Ureter (tissue), 1 donor: ENCODE measurements at regions not wholly inside any gene's neighbourhood (a gene's known extent, or its start where the extent isn't known, plus 50 kb on each side); places are given as distances from the start of the nearest gene placed in this dataset.

Experiments
- DNase-seq: peaks from one replicate; pipeline ENCODE4 v3.0.0-alpha.2; 2020; ENCODE audit warnings: low spot score
- donor health status: DM: yes; HTN: yes; CAD: no.

- no peak for DNase-seq
Measured at GRCh38 chr1:81577004-81577697, 223.6 kb upstream of the ADGRL2 start.

DNA sequence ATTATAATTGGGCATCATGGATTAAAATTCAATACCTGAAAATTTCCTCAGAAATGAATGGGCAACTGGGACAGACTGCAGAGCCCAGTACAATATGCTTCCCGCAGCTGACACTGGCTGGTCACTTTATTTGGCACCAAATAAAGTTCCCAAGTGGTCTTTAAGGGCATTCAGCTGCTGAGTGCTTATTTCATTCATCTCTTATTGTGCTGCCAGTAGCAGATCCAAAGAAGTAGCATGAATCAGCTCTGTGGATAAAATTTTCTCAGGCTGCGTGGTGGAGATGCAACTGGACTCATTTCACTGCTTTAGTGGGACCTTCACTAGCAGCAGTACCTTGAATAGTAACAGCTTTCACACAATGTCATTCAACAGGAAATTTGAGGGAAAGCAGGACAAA lies 226.3 kb upstream of the ADGRL2 start:
- no peak for DNase-seq

GRCh38 chr1:81573458-81573857 lies 227.3 kb upstream of the ADGRL2 start:
- DNase-seq: no peak

DNA sequence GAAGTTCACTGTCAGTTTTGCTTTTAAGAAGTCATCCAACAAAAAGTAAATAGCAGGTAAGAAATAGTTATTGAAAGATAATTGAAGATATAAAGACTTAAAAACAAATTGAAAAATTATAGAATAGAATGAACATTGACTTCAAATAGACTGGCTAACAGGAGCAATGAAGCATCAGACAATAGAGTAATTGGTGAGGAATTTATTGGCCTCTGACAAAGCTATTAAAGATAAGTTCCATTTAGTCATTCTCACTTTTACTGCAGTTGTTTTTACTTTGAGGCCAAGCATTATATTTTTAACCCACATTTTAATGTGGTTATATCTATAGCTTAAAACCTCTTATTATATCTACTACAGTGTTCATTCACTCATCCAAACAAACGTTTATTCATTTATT lies 228.8 kb upstream of the ADGRL2 start:
- DNase-seq: no peak

- no peak for DNase-seq
Measured at GRCh38 chr1:81569761-81570160, 231.0 kb upstream of the ADGRL2 start.

DNA sequence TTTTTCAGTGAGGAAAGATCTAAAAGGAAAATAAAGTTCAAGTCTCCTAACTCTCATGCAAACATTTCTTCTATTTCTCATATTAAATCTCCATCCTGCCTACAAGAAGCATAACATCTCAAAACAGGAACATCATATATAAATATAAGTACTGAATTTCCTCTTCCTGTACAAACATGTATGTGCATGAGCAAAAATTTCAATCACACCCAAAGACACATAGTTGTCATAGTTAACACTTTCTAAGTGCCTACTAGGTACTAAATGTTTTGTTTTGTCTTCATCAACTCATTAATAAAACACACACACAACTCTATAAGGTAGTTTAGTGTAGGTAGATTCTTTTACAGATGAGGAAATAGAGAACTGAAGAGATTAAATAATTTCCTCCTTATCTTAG lies 237.1 kb upstream of the ADGRL2 start:
- DNase-seq: no peak

DNA sequence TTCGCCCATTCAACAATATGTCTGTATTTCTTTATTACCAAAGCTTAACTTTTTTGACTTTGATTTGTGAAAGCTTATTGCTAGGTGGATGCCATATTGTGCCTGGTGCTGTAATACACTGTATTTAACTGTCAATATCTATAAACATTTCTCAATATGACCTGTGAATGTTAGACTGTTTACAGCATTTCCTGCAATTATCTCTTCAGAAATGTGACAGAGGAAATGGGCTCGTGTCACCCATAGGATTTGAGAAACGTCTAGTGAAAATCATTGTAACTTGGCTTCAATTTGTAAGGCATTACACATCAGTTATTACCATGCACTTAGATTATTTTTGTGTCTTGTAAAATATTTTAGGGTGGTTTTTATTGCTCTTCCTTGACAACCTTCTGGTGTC lies 237.8 kb upstream of the ADGRL2 start:
- DNase-seq: no peak

- no peak for DNase-seq
Measured at GRCh38 chr1:81560629-81561028, 240.1 kb upstream of the ADGRL2 start.

- DNase-seq: no peak
Measured at GRCh38 chr1:81559662-81560350, 240.9 kb upstream of the ADGRL2 start.

DNA sequence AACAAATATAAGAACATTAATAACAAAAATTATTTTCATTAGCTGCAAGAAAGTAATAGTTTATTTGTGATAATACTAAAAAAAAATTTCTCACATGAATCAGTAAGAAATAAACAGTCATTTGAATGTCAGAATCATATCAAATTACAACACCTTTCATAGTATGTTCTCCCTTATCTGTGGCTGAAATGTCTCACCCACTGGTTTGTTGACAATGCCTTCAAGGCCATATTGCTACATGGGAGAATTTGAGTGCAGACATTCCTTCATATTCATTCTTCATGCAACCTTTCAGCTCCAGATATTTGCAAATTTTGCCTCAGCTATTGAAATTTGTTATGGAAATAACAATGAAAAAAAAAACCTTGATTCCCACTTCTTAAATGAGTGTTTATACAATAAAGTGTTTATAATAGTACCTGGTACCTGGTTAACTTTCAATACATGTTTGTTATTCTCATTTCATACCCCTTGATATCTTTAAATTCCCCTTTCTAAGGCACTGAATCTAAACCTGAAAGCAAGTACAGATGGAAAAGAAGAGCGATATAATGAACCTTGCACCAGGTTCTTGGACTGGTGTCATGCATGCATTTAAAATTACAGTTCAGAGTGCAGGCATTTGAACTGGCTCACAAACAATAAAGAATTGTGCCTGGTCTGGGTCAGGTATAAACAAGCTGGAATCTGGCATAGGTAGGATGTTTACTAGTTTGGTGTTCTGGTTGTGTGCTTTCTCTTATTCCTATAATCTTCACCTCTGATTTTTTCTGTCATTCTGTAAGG lies 242.2 kb upstream of the ADGRL2 start:
- no peak for DNase-seq

- DNase-seq: no peak
Measured at GRCh38 chr1:81556968-81557367, 243.8 kb upstream of the ADGRL2 start.

DNA sequence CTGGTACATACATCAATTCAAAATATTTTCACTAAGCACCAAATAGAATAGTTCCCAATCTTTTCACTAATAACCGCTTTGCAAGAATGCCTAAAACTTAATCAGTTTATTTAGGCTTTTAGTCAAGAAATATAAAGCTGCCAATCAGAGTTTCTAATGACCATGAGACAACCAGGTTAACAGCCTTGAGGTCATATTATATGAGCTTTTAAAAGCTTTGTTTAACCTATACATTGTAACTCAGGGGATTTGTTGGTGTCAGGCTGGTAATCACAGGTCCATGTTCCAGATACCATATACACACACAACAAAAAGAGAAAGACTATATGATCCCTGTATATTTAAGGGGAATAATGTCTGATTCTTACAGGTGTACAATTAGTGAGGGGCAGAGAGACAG lies 246.2 kb upstream of the ADGRL2 start:
- DNase-seq: no peak

DNA sequence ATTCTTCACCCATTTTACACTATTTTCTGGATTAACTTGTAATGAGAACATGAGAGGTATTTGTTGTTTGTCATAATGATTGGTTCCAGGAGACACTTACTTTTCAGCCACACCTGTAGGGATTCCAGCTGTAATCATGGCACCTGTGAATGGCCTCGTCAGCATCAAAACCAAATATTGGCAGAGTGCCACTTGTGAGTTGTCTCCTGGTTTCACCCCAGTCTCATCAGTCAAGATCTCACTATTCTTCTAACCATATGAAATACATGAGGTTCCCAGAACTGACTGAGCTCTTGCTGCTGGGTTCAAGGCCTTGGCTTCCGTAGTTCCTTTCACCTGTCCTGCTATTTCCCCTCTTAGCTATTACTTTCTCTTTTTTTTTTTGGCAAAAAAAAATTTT lies 246.6 kb upstream of the ADGRL2 start:
- DNase-seq: no peak

- DNase-seq: no peak
Measured at GRCh38 chr1:81553503-81553902, 247.2 kb upstream of the ADGRL2 start.

DNA sequence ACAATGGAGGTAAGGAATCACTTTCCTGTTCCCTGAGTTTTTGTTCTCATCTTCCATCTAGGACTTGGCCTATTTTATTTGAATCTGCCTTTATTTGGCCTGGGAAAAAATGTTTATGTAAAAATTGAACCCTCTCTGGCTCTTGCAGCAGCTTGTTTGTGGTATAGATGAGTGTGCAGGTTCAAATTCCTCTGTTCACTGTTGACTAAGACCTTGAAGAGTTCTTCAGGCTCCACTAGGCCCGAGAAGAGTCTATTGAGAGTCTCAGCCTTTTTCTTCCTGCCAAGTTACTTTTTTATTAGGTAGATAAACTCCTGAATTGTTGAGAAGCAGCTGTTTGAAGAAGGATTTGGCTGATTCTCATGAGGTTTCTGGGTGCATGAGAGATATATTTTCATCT lies 248.8 kb upstream of the ADGRL2 start:
- DNase-seq: no peak

- no peak for DNase-seq
Measured at GRCh38 chr1:81550753-81551152, 250.0 kb upstream of the ADGRL2 start.

GRCh38 chr1:81549588-81550127 lies 251.1 kb upstream of the ADGRL2 start:
- DNase-seq: no peak

GRCh38 chr1:81548918-81549587 lies 251.7 kb upstream of the ADGRL2 start:
- DNase-seq: no peak

DNA sequence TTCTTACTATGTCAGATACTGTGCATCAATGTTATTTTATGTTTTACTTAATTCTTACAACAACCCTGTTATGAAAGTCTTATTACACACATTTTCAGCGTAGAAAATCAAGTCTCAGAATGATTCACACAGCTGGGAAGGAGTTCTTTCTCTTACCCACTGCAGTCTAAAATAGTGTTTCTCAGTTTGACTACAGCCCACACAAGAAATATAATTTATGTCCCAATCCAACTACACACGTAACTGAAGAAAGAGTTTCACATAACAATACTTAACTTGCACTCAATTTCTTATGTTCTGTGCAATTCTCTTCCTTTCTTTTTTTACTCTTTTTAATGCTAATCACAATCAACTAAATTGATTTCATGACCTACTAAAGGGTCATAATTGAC lies 252.8 kb upstream of the ADGRL2 start:
- DNase-seq: no peak

GRCh38 chr1:81547261-81547911 lies 253.3 kb upstream of the ADGRL2 start:
- DNase-seq: no peak

- no peak for DNase-seq
Measured at GRCh38 chr1:81545734-81546133, 255.0 kb upstream of the ADGRL2 start.

DNA sequence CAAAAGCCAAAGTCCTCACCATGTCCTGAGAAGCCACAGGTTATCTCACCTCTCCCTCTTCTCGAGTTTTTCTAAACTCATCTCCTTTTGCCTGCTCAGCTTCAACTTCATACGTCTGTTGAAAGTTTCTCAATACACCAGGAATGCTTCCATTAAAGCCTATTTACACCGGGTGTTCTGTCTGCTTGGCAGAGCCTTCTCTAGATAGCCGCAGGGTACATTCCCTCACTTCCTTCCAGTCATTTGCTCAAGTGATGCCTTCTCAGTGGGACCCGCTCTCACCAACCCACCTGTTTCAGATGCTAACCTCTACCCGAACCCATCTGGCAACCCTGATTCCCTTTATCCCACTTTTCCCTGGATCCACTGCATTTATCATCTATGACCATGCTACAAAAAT lies 257.0 kb upstream of the ADGRL2 start:
- no peak for DNase-seq
